SK-N-SH treated with all-trans-retinoic acid at 6 μM for 48 hours (cell line): ENCODE measurements at regions not wholly inside any gene's neighbourhood (a gene's known extent, or its start where the extent isn't known, plus 50 kb on each side); places are given as distances from the start of the nearest gene placed in this dataset.
"Not testable (repeated sequence)": the region's sequence is repeated elsewhere in the genome, so short reads cannot be mapped to it uniquely, and the experiment has no call there.

Source experiments
- ATAC-seq: fragments of 200-7000 bp; cut with Tn5 transposase; 3 replicates; pipeline ENCODE4 v1.9.1; 2020; ENCODE audit warnings: mild to moderate bottlenecking, moderate library complexity
- ARNTL ChIP-seq: fragments of 450-650 bp; formaldehyde crosslinking; IDR thresholded peaks from 2 replicates; pipeline ENCODE4 v1.5.0; 2020; ENCODE audit warnings: low read depth, mild to moderate bottlenecking, moderate library complexity, borderline replicate concordance
- BACH2 ChIP-seq: fragments of 250-450 bp; sonication (Bioruptor Pico); IDR thresholded peaks from 2 replicates; pipeline ENCODE4 v1.9.0; 2021; ENCODE audit warnings: mild to moderate bottlenecking, borderline replicate concordance
- CSDC2 ChIP-seq: fragments of 250-450 bp; sonication (Bioruptor Pico); IDR thresholded peaks from 2 replicates; pipeline ENCODE4 v1.5.0; 2020; ENCODE audit warnings: mild to moderate bottlenecking, moderate library complexity
- GLIS3 ChIP-seq: fragments of 250-450 bp; sonication (Bioruptor Pico); IDR thresholded peaks from 2 replicates; pipeline ENCODE4 v1.5.0; 2020; ENCODE audit warnings: mild to moderate bottlenecking, moderate library complexity
- ISL1 ChIP-seq: fragments of 250-450 bp; sonication (Bioruptor Pico); IDR thresholded peaks from 2 replicates; pipeline ENCODE4 v2.1.2; 2022; ENCODE audit warnings: mild to moderate bottlenecking, moderate library complexity
- OSR1 ChIP-seq: fragments of 250-450 bp; sonication (Bioruptor Pico); IDR thresholded peaks from 2 replicates; pipeline ENCODE4 v1.8.0; 2022; ENCODE audit warnings: moderate library complexity, mild to moderate bottlenecking, inconsistent platforms
- POU6F1 ChIP-seq: fragments of 250-450 bp; sonication (Bioruptor Pico); IDR thresholded peaks from 2 replicates; pipeline ENCODE4 v1.8.0; 2021; ENCODE audit warnings: low read depth, mild to moderate bottlenecking, moderate library complexity, borderline replicate concordance
- PPARA ChIP-seq: fragments of 250-450 bp; sonication (Bioruptor Pico); IDR thresholded peaks from 2 replicates; pipeline ENCODE4 v1.5.0; 2020; ENCODE audit warnings: mild to moderate bottlenecking, borderline replicate concordance
- RARB ChIP-seq: fragments of 250-450 bp; sonication (Bioruptor Pico); IDR thresholded peaks from 2 replicates; pipeline ENCODE4 v1.8.0; 2021; ENCODE audit warnings: mild to moderate bottlenecking, moderate library complexity
- SNAI2 ChIP-seq: fragments of 250-450 bp; sonication (Bioruptor Pico); IDR thresholded peaks from 2 replicates; pipeline ENCODE4 v1.5.0; 2020; ENCODE audit warnings: mild to moderate bottlenecking, moderate library complexity
- TOX ChIP-seq: fragments of 250-450 bp; sonication (Bioruptor Pico); IDR thresholded peaks from 2 replicates; pipeline ENCODE4 v1.8.0; 2021; ENCODE audit warnings: mild to moderate bottlenecking, moderate library complexity, borderline replicate concordance
- ZFP30 ChIP-seq: fragments of 450-650 bp; formaldehyde crosslinking; IDR thresholded peaks from 2 replicates; pipeline ENCODE4 v1.5.0; 2022; ENCODE audit warnings: mild to moderate bottlenecking, moderate library complexity
- ZNF565 ChIP-seq: fragments of 450-650 bp; formaldehyde crosslinking; conservative IDR thresholded peaks from 2 replicates; pipeline ENCODE4 v1.5.0; 2020; ENCODE audit warnings: low read depth, mild to moderate bottlenecking, moderate library complexity
- ZNF70 ChIP-seq: fragments of 450-650 bp; formaldehyde crosslinking; IDR thresholded peaks from 2 replicates; pipeline ENCODE4 v1.5.0; 2020; ENCODE audit warnings: mild to moderate bottlenecking, moderate library complexity
- ZNF8 ChIP-seq: fragments of 450-650 bp; formaldehyde crosslinking; IDR thresholded peaks from 2 replicates; pipeline ENCODE4 v1.5.0; 2020; ENCODE audit warnings: mild to moderate bottlenecking, moderate library complexity
- TF ChIP-seq, protein P1 (sequence below): fragments of 250-450 bp; sonication (Bioruptor Pico); IDR thresholded peaks from 2 replicates; pipeline ENCODE4 v1.5.1; 2021; ENCODE audit warnings: mild to moderate bottlenecking, moderate library complexity
- TF ChIP-seq, protein P2 (sequence below): fragments of 250-450 bp; sonication (Bioruptor Pico); IDR thresholded peaks from 2 replicates; pipeline ENCODE4 v1.8.0; 2020; ENCODE audit warnings: mild to moderate bottlenecking, moderate library complexity, borderline replicate concordance
- TF ChIP-seq, protein P3 (sequence below): fragments of 250-450 bp; sonication (Bioruptor Pico); IDR thresholded peaks from 2 replicates; pipeline ENCODE4 v1.5.0; 2020; ENCODE audit warnings: mild to moderate bottlenecking, moderate library complexity
- TF ChIP-seq, protein P4 (sequence below): fragments of 250-450 bp; sonication (Bioruptor Pico); IDR thresholded peaks from 2 replicates; pipeline ENCODE4 v1.5.1; 2020; ENCODE audit warnings: low read depth, mild to moderate bottlenecking, moderate library complexity

- TF ChIP-seq, protein P1, sequence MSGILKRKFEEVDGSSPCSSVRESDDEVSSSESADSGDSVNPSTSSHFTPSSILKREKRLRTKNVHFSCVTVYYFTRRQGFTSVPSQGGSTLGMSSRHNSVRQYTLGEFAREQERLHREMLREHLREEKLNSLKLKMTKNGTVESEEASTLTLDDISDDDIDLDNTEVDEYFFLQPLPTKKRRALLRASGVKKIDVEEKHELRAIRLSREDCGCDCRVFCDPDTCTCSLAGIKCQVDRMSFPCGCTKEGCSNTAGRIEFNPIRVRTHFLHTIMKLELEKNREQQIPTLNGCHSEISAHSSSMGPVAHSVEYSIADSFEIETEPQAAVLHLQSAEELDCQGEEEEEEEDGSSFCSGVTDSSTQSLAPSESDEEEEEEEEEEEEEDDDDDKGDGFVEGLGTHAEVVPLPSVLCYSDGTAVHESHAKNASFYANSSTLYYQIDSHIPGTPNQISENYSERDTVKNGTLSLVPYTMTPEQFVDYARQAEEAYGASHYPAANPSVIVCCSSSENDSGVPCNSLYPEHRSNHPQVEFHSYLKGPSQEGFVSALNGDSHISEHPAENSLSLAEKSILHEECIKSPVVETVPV = no peak
- no peak for TF ChIP-seq ZNF70
- TF ChIP-seq PPARA (CRISPR knock-in tag) = no peak
Observed at GRCh38 chr5:159801303-159801702, 115.0 kb upstream of the ADRA1B start (continued).

DNA sequence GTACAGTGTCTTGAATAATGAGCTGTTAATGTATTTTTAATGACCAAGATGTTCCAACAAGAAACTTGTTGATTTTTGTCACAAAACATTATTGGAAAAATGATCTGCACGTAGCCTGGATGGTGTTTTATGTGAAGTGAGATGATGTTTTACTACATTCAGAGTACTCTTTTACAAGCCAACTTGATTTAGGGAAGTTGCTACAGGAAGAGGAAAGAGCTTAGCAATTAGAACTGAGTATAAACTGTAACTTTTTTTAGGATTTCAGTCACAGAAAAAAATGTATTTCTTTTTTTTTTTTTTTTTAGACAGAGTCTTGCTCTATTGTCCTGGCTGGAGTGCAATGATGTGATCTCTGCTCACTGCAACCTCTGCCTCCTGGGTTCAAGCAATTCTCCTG, 113.6 kb upstream of the ADRA1B start:
- TF ChIP-seq PPARA (CRISPR knock-in tag) (no peak), ISL1 (CRISPR knock-in tag) (no peak), GLIS3 (CRISPR knock-in tag) (no peak), BACH2 (CRISPR knock-in tag) (no peak), RARB (CRISPR knock-in tag) (no peak), SNAI2 (CRISPR knock-in tag) (no peak), CSDC2 (CRISPR knock-in tag) (no peak), ZNF8 (CRISPR knock-in tag) (no peak), ZNF565 (CRISPR knock-in tag) (no peak), ARNTL (CRISPR knock-in tag) (no peak)
- TF ChIP-seq, protein P2, sequence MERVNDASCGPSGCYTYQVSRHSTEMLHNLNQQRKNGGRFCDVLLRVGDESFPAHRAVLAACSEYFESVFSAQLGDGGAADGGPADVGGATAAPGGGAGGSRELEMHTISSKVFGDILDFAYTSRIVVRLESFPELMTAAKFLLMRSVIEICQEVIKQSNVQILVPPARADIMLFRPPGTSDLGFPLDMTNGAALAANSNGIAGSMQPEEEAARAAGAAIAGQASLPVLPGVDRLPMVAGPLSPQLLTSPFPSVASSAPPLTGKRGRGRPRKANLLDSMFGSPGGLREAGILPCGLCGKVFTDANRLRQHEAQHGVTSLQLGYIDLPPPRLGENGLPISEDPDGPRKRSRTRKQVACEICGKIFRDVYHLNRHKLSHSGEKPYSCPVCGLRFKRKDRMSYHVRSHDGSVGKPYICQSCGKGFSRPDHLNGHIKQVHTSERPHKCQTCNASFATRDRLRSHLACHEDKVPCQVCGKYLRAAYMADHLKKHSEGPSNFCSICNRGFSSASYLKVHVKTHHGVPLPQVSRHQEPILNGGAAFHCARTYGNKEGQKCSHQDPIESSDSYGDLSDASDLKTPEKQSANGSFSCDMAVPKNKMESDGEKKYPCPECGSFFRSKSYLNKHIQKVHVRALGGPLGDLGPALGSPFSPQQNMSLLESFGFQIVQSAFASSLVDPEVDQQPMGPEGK = no peak
- TF ChIP-seq, protein P3, sequence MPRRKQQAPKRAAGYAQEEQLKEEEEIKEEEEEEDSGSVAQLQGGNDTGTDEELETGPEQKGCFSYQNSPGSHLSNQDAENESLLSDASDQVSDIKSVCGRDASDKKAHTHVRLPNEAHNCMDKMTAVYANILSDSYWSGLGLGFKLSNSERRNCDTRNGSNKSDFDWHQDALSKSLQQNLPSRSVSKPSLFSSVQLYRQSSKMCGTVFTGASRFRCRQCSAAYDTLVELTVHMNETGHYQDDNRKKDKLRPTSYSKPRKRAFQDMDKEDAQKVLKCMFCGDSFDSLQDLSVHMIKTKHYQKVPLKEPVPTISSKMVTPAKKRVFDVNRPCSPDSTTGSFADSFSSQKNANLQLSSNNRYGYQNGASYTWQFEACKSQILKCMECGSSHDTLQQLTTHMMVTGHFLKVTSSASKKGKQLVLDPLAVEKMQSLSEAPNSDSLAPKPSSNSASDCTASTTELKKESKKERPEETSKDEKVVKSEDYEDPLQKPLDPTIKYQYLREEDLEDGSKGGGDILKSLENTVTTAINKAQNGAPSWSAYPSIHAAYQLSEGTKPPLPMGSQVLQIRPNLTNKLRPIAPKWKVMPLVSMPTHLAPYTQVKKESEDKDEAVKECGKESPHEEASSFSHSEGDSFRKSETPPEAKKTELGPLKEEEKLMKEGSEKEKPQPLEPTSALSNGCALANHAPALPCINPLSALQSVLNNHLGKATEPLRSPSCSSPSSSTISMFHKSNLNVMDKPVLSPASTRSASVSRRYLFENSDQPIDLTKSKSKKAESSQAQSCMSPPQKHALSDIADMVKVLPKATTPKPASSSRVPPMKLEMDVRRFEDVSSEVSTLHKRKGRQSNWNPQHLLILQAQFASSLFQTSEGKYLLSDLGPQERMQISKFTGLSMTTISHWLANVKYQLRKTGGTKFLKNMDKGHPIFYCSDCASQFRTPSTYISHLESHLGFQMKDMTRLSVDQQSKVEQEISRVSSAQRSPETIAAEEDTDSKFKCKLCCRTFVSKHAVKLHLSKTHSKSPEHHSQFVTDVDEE (CRISPR knock-in tag) = no peak
- ATAC-seq = no peak

DNA sequence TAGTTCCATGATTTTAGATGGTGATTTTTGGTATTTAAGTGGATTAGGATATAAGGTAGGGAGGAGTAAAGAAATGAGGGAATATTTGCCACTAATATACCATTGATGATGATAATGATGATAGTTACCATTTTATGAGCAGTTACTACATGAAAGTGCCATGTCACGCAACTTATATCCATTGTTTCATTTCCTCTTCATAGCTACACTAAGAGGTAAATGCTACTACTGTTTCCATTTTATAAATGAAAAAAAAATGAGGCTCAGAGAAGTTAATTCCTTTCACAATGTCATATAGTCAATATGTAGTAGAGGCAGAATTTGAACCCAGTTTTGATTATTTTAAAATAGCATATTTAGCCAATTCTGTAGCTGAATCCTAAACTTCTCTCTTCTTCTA, 112.2 kb upstream of the ADRA1B start:
- no peak for ATAC-seq
- TF ChIP-seq RARB (CRISPR knock-in tag) = no peak
- no peak for TF ChIP-seq ZNF565 (CRISPR knock-in tag)
- TF ChIP-seq, protein P4, sequence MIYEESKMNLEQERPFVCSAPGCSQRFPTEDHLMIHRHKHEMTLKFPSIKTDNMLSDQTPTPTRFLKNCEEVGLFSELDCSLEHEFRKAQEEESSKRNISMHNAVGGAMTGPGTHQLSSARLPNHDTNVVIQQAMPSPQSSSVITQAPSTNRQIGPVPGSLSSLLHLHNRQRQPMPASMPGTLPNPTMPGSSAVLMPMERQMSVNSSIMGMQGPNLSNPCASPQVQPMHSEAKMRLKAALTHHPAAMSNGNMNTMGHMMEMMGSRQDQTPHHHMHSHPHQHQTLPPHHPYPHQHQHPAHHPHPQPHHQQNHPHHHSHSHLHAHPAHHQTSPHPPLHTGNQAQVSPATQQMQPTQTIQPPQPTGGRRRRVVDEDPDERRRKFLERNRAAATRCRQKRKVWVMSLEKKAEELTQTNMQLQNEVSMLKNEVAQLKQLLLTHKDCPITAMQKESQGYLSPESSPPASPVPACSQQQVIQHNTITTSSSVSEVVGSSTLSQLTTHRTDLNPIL (CRISPR knock-in tag) = no peak
- TF ChIP-seq ARNTL (CRISPR knock-in tag) = no peak
- TF ChIP-seq ZNF70 = no peak
- TF ChIP-seq PPARA (CRISPR knock-in tag) = no peak
- no peak for TF ChIP-seq POU6F1 (CRISPR knock-in tag)
- no peak for TF ChIP-seq TOX
- TF ChIP-seq, all 23 proteins: peak for 0

DNA sequence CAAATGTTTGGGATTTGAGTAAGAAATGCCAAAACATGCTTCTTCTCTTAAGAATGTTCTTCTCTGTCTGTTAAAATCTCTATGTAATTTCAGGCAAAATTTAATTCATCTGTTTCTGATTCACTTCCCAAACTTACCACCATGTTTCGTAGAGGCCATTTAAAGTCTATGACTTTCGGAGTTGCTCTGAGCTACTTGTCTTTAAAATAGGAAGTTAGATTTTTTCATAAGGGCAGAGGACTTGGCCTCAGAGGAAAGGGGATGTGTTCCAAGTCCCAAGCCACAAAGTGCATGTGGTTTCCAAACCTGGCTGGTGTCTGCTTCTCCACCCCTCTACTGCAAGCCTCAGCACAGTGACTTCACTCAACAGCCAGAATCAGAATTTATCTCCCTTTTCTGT, 111.3 kb upstream of the ADRA1B start:
- no peak for TF ChIP-seq ZNF565 (CRISPR knock-in tag)
- TF ChIP-seq BACH2 (CRISPR knock-in tag) = no peak
- TF ChIP-seq OSR1 (CRISPR knock-in tag) = no peak
- no peak for TF ChIP-seq ARNTL (CRISPR knock-in tag)
- no peak for TF ChIP-seq ZFP30 (CRISPR knock-in tag)
- no peak for ATAC-seq

DNA sequence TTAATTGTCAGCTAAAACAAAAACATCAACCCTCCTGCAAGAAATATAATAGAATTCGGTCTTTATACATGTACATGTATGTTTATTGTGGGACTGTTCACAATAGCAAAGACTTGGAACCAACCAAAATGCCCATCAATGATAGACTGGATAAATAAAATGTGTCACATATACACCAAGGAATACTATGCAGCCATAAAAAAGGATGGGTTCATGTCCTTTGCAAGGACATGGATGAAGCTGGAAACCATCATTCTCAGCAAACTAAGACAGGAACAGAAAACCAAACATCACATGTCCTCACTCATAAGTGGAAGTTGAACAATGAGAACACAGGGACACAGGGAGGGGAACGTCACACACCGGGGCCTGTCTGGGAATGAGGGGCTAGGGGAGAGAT, 109.1 kb upstream of the ADRA1B start:
- ATAC-seq = not testable (repeated sequence)
